Raji (cell line): ENCODE measurements at regions not wholly inside any gene's neighbourhood (a gene's known extent, or its start where the extent isn't known, plus 50 kb on each side); places are given as distances from the start of the nearest gene placed in this dataset.

Experiments
- POLR2A ChIP-seq: IDR thresholded peaks from 2 replicates; pipeline ENCODE4 v1.6.1; 2011; ENCODE audit warnings: low read depth, low read length, control low read depth; ENCODE audit not compliant: insufficient read depth

- no peak for TF ChIP-seq POLR2A
Measured at GRCh38 chr10:36677431-36677768, 448.0 kb upstream of the ANKRD30A start.

GRCh38 chr10:36676756-36677430 is 448.5 kb upstream of the ANKRD30A start:
- no peak for TF ChIP-seq POLR2A

- TF ChIP-seq POLR2A, result no peak
Measured at GRCh38 chr10:36676321-36676720, 449.1 kb upstream of the ANKRD30A start.

- TF ChIP-seq POLR2A, result no peak
Measured at GRCh38 chr10:36675458-36675880, 449.9 kb upstream of the ANKRD30A start.

GRCh38 chr10:36671607-36672006 is 453.8 kb upstream of the ANKRD30A start:
- TF ChIP-seq POLR2A, result no peak

GRCh38 chr10:36670621-36671402 is 454.6 kb upstream of the ANKRD30A start:
- no peak for TF ChIP-seq POLR2A

GRCh38 chr10:36669615-36670352 is 455.6 kb upstream of the ANKRD30A start:
- no peak for TF ChIP-seq POLR2A

- no peak for TF ChIP-seq POLR2A
Measured at GRCh38 chr10:36666451-36666850, 458.9 kb upstream of the ANKRD30A start.

GRCh38 chr10:36662571-36662970 is 462.8 kb upstream of the ANKRD30A start:
- no peak for TF ChIP-seq POLR2A

- no peak for TF ChIP-seq POLR2A
Measured at GRCh38 chr10:36650274-36650673, 475.1 kb upstream of the ANKRD30A start.

- TF ChIP-seq POLR2A, result no peak
Measured at GRCh38 chr10:36647540-36647939, 477.9 kb upstream of the ANKRD30A start.

GRCh38 chr10:36640626-36641025 is 484.8 kb upstream of the ANKRD30A start:
- no peak for TF ChIP-seq POLR2A

- no peak for TF ChIP-seq POLR2A
Measured at GRCh38 chr10:36638462-36639155, 486.8 kb upstream of the ANKRD30A start.

- TF ChIP-seq POLR2A, result no peak
Measured at GRCh38 chr10:36636879-36637278, 488.5 kb upstream of the ANKRD30A start.

- TF ChIP-seq POLR2A, result no peak
Measured at GRCh38 chr10:36636285-36636839, 489.0 kb upstream of the ANKRD30A start.

GRCh38 chr10:36634916-36635315 is 490.5 kb upstream of the ANKRD30A start:
- TF ChIP-seq POLR2A, result no peak

GRCh38 chr10:36630267-36630666 is 495.1 kb upstream of the ANKRD30A start:
- TF ChIP-seq POLR2A, result no peak
